22Rv1 (cell line): ENCODE measurements at regions not wholly inside any gene's neighbourhood (a gene's known extent, or its start where the extent isn't known, plus 50 kb on each side); places are given as distances from the start of the nearest gene placed in this dataset.

Experiments used
- CTCF ChIP-seq: fragments of 450-650 bp; IDR thresholded peaks from 2 replicates; pipeline ENCODE4 v1.5.1; 2017; ENCODE audit warnings: mild to moderate bottlenecking
- ZFX ChIP-seq: fragments of 450-650 bp; IDR thresholded peaks from 2 replicates; pipeline ENCODE4 v1.6.1; 2017; ENCODE audit warnings: antibody characterized with exemption, borderline replicate concordance

GRCh38 chr6:71459162-71459561 is 170.6 kb downstream of the OGFRL1 start:
- no peak for TF ChIP-seq CTCF
- no peak for TF ChIP-seq ZFX
